Body of pancreas (tissue), 4 donors: ENCODE measurements at regions not wholly inside any gene's neighbourhood (a gene's known extent, or its start where the extent isn't known, plus 50 kb on each side); places are given as distances from the start of the nearest gene placed in this dataset.

Experiments used
- ATAC-seq: fragments of 150-250 bp; one replicate; pipeline ENCODE4 v1.9.1; 2016
- DNase-seq, 4 donors: peaks; one replicate each; pipeline ENCODE4 v3.0.0-alpha.2; 2019
- H3K27ac ChIP-seq, 4 donors: fragments of 200-600 bp; sonication (generic); 1 replicate in 3 of 4; 2 replicates in 1 of 4; pipeline versions ENCODE4 v1.5.1 to v1.6.1; 2016 to 2019; ENCODE audit warnings: mild to moderate bottlenecking in 1 of 4, mixed read lengths in 1 of 4, moderate library complexity in 1 of 4
- H3K27me3 ChIP-seq, 2 donors: fragments of 200-600 bp; sonication (generic); one replicate each; pipeline ENCODE4 v1.6.0; 2016; ENCODE audit warnings: mild to moderate bottlenecking in 1 of 2
- H3K36me3 ChIP-seq, 2 donors: fragments of 200-600 bp; sonication (generic); replicated peaks in 1 of 2; 2 replicates each; pipeline ENCODE4 v1.5.1; 2016; ENCODE audit warnings: low read depth in 2 of 2; ENCODE audit not compliant: insufficient read depth in 1 of 2
- H3K4me1 ChIP-seq: fragments of 200-600 bp; sonication (generic); one replicate; pipeline ENCODE4 v1.6.0; 2016
- H3K4me3 ChIP-seq, 2 donors: fragments of 200-600 bp; sonication (generic); 1 replicate in 1 of 2; 2 replicates in 1 of 2; pipeline ENCODE4 v1.5.1; 2016 to 2019
- H3K9me3 ChIP-seq, 3 donors: fragments of 200-600 bp; sonication (generic); 1 replicate in 2 of 3; 2 replicates in 1 of 3; pipeline ENCODE4 v1.5.1; 2016
- POLR2A ChIP-seq, 3 donors: fragments of 450-650 bp; IDR thresholded peaks; one replicate each; pipeline ENCODE4 v1.6.1; 2016; ENCODE audit warnings: antibody characterized with exemption in 3 of 3, mild to moderate bottlenecking in 2 of 3
- WGBS, 2 donors: methylation state at CpG; one replicate each; pipeline ENCODE4 v1.1.5; 2017; 5-methylcytosine and 5-hydroxymethylcytosine counted together
- intact Hi-C: fragments of 100-400 bp; cut with DNase I; formaldehyde crosslinking; loops from one replicate; pipeline ENCODE4 v1.15.1; 2023
- TF ChIP-seq, protein P1 (sequence below), 7 experiments: fragments of 450-650 bp in 4 of 7; fragments of 200-600 bp in 3 of 7; sonication (generic) in 3 of 7; IDR thresholded peaks; one replicate each; pipeline ENCODE4 v1.5.1; 2016 to 2019; ENCODE audit warnings: antibody characterized with exemption in 7 of 7

DNA sequence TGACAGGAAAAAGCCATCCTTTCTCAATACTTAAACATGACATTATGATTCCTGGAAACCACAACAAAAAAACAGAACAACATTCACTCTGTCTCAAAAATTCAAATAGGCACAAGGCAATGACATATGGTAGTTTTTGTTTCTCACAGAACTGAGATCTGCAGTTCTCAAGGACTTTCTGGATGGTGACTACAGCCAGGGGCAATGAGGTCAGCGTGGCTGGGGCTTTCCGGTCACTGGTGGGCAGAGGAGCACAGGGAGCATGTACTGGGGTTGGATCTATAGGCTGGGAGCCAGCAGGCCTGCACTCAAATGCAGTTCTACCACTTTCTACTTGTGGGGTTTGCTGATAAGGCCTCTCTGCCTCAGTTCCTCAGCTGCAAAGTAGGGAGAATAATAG, 72.0 kb downstream of the CTAGE1 start:
- no peak for ATAC-seq
- H3K36me3 ChIP-seq, result no peaks in the 10 kb centered on the region
- H3K9me3 ChIP-seq, result no peaks in the 10 kb centered on the region
- 28 to 50% methylated on average over 2 of the region's 2 CpGs for WGBS, 2 donors
- peak overlapping the region; percentile 71 to 87 (median 82) for H3K27ac ChIP-seq
- no peak overlapping the region for H3K4me3 ChIP-seq
- TF ChIP-seq, protein P1, sequence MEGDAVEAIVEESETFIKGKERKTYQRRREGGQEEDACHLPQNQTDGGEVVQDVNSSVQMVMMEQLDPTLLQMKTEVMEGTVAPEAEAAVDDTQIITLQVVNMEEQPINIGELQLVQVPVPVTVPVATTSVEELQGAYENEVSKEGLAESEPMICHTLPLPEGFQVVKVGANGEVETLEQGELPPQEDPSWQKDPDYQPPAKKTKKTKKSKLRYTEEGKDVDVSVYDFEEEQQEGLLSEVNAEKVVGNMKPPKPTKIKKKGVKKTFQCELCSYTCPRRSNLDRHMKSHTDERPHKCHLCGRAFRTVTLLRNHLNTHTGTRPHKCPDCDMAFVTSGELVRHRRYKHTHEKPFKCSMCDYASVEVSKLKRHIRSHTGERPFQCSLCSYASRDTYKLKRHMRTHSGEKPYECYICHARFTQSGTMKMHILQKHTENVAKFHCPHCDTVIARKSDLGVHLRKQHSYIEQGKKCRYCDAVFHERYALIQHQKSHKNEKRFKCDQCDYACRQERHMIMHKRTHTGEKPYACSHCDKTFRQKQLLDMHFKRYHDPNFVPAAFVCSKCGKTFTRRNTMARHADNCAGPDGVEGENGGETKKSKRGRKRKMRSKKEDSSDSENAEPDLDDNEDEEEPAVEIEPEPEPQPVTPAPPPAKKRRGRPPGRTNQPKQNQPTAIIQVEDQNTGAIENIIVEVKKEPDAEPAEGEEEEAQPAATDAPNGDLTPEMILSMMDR (IDR thresholded peaks at IDR 0.05), result no peak
- no peak for TF ChIP-seq POLR2A (IDR thresholded peaks at IDR 0.05)
- intact Hi-C loops, result no loop called here
- DNase-seq, result no peak
- peaks cover 42% of the 10 kb centered on the region for H3K4me1 ChIP-seq
- no peaks in the 10 kb centered on the region for H3K27me3 ChIP-seq

DNA sequence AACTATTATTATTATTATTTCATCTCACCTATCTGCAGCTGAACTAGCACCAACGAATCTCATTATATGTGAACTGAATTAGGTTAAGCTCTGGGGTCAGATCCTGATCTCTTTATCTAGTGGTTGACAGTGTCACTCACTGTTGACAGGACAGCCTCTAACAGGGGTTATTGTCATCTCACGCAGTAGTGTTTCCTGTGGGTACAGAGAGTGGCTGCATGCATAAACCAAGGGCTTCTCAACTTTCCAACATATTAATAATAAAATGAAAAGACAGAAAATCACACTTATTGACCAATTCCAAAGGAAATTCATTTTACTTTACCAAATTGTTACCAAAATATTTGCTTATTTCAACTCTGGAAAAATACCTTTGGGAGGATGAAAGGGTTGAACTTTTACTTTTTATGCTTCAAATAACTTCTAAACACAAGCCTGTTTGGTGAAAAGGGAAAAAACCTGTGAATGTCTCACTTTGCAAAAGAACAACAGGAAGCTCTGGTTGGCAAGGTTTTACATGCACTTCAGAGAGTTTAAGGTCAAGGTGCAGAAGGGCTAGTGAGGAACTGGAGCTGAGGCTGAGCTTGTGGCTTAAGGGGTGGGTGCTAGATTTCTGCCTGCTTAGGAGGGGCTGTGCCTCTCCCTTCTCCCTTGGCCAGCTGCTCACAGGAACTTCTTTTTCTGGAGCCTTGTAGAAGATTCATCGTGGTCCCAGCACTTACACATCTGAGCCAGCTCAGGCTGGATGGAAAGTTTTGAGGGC, 72.6 kb downstream of the CTAGE1 start:
- H3K36me3 ChIP-seq, result no peaks in the 10 kb centered on the region
- ATAC-seq (no peak), DNase-seq (no peak)
- no peak overlapping the region for H3K4me3 ChIP-seq
- peak overlapping the region in 3 of 4 donors; percentile 80 to 87 (median 84) for H3K27ac ChIP-seq
- no peak for TF ChIP-seq POLR2A (IDR thresholded peaks at IDR 0.05)
- TF ChIP-seq, protein P1 (IDR thresholded peaks at IDR 0.05), result no peak
- H3K4me1 ChIP-seq, result peaks cover 42% of the 10 kb centered on the region
- WGBS, 2 donors, result 62 to 65% methylated on average over 3 of the region's 3 CpGs
- intact Hi-C loops, result no loop called here
- no peaks in the 10 kb centered on the region for H3K9me3 ChIP-seq
- H3K27me3 ChIP-seq, result no peaks in the 10 kb centered on the region

DNA sequence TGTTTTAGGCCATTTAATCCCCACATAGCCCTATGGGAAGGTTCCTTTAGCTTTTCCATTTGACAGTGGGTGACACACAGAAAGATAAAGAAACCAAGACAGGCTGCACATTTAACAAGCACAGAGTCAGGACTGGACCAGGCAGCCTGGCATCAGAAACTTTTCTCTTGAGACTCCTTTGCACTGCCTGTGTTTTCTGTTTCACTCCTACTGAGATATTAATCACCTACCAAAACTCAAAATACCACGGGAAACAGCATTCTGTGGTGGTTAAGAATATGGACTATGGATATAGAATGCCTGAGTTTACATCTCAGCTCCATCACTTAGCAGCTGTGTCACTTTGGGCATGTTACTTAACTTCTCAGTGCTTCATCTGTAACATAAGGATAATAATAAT, 73.3 kb downstream of the CTAGE1 start:
- DNase-seq, result no peak
- intact Hi-C loops, result no loop called here
- no peaks in the 10 kb centered on the region for H3K27me3 ChIP-seq
- H3K36me3 ChIP-seq, result no peaks in the 10 kb centered on the region
- TF ChIP-seq, protein P1 (IDR thresholded peaks at IDR 0.05), result no peak
- TF ChIP-seq POLR2A (IDR thresholded peaks at IDR 0.05), result no peak
- H3K9me3 ChIP-seq, result no peaks in the 10 kb centered on the region
- peaks cover 42% of the 10 kb centered on the region for H3K4me1 ChIP-seq
- no peak overlapping the region for H3K27ac ChIP-seq
- ATAC-seq, result no peak
- no peak overlapping the region for H3K4me3 ChIP-seq
- 73 to 74% methylated on average over 1 of the region's 1 CpG for WGBS, 2 donors

DNA sequence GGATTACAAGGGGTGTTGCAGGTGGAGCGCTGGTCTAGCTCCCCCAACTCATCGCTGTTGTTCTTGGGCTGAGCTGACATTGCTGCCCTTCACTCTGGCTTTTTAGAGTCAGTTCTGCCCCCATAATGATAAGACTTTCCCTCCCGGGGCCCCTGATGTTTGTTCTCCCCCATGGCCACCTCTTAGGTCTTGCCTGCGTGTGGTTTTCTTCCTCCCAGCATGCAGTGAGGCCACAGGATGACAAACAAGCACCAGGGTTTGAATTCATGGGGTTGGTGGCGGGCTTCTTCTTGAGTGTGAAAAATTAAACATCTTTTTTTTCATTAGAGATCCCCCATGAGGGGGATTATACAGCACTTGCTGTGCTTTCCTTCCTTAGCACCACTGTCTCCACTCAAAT, 74.1 kb downstream of the CTAGE1 start:
- 90 to 93% methylated on average over 5 of the region's 5 CpGs for WGBS, 2 donors
- Histone ChIP-seq H3K9me3 (no peaks in the 10 kb centered on the region), H3K4me1 (peaks cover 38% of the 10 kb centered on the region), H3K36me3 (no peaks in the 10 kb centered on the region), H3K4me3 (no peak overlapping the region), H3K27ac (no peak overlapping the region), H3K27me3 (no peaks in the 10 kb centered on the region)
- no peak for DNase-seq
- TF ChIP-seq, protein P1 (IDR thresholded peaks at IDR 0.05), result no peak
- TF ChIP-seq POLR2A (IDR thresholded peaks at IDR 0.05), result no peak
- intact Hi-C loops, result no loop called here
- no peak for ATAC-seq

DNA sequence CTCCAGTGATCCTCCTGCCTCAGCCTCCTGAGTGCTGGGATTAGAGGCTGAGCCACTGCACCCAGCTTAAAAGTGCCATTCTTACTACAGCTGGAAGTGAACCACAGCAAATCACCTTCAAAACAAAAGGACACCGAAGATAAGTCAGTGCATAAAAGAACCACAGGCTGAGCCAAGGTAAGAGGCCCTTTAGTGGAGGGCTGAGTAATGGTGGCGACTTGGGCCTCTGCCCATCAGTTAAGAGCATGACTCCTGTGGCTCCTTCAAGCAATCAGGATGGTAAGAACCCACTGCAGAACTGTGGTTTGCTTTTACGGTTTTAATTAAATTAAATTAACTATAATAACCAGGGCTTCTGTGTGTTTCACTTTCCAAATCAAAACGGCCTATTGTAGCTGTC, 75.1 kb downstream of the CTAGE1 start:
- intact Hi-C loops, result no loop called here
- ATAC-seq, result no peak
- WGBS, 2 donors, result 51 to 57% methylated on average over 4 of the region's 4 CpGs

More for the DNA sequence above, 75.1 kb downstream of the CTAGE1 start:
- DNase-seq, result peak in 3 of 4 donors; percentile 43 to 50 (median 44)
- no peak overlapping the region for H3K4me3 ChIP-seq
- no peaks in the 10 kb centered on the region for H3K9me3 ChIP-seq
- H3K36me3 ChIP-seq, result no peaks in the 10 kb centered on the region
- H3K4me1 ChIP-seq, result peaks cover 32% of the 10 kb centered on the region
- peak overlapping the region in 1 of 4 donors; percentile 19 for H3K27ac ChIP-seq
- H3K27me3 ChIP-seq, result no peaks in the 10 kb centered on the region
- no peak for TF ChIP-seq POLR2A (IDR thresholded peaks at IDR 0.05)
- TF ChIP-seq, protein P1 (IDR thresholded peaks at IDR 0.05), result no peak
